NCI-H2081 treated with DMSO at 0.1 percent for 48 hours (cell line): ENCODE measurements at regions not wholly inside any gene's neighbourhood (a gene's known extent, or its start where the extent isn't known, plus 50 kb on each side); places are given as distances from the start of the nearest gene placed in this dataset.

ENCODE experiments used
- DNase-seq: peaks from one replicate; lab custom pipeline; 2025; lab: John Stamatoyannopoulos, UW

- no peak for DNase-seq
These were observed 54.1 kb upstream of the WDR17 start for GRCh38 chr4:176011529-176011928.

- no peak for DNase-seq
These were observed 52.0 kb upstream of the WDR17 start for GRCh38 chr4:176013476-176014247.

GRCh38 chr4:176014583-176015108, 51.0 kb upstream of the WDR17 start:
- DNase-seq: no peak
